Lung (tissue), 11 donors: ENCODE measurements at regions not wholly inside any gene's neighbourhood (a gene's known extent, or its start where the extent isn't known, plus 50 kb on each side); places are given as distances from the start of the nearest gene placed in this dataset.

Experiments
- ATAC-seq: fragments of 200-7000 bp; cut with Tn5 transposase; one replicate; pipeline ENCODE4 v1.9.1; 2020; ENCODE audit warnings: moderate number of reproducible peaks; ENCODE audit not compliant: insufficient read depth, low FRiP score
- DNase-seq, 3 donors: peaks; one replicate each; pipeline ENCODE4 v3.0.0-alpha.2; 2013 to 2017
- H3K27ac ChIP-seq, 2 donors: one replicate each; pipeline ENCODE4 v1.5.1; 2013; ENCODE audit warnings: mild to moderate bottlenecking in 2 of 2, moderate library complexity in 2 of 2, control low read depth in 1 of 2, inconsistent platforms in 1 of 2, low read depth in 1 of 2, low read length in 1 of 2
- H3K27me3 ChIP-seq, 3 donors: one replicate each; pipeline ENCODE4 v1.5.1; 2013; ENCODE audit warnings: low read length in 2 of 3; ENCODE audit not compliant: control insufficient read depth in 3 of 3, insufficient read depth in 3 of 3
- H3K36me3 ChIP-seq, 4 donors: one replicate each; pipeline ENCODE4 v1.5.1; 2013; ENCODE audit warnings: low read length in 4 of 4, mild to moderate bottlenecking in 1 of 4, moderate library complexity in 1 of 4; ENCODE audit not compliant: control insufficient read depth in 4 of 4, insufficient read depth in 4 of 4
- H3K4me1 ChIP-seq, 5 donors: one replicate each; pipeline ENCODE4 v1.5.1; 2013; ENCODE audit warnings: low read length in 5 of 5, mild to moderate bottlenecking in 2 of 5, moderate library complexity in 1 of 5; ENCODE audit not compliant: control insufficient read depth in 5 of 5, insufficient read depth in 5 of 5
- H3K4me3 ChIP-seq: one replicate; pipeline ENCODE4 v1.5.1; 2013; ENCODE audit warnings: mild to moderate bottlenecking, control low read depth, moderate library complexity
- H3K9ac ChIP-seq, 2 donors: one replicate each; pipeline ENCODE4 v1.5.1; 2013; ENCODE audit warnings: low read length in 2 of 2, control low read depth in 1 of 2; ENCODE audit not compliant: insufficient read depth in 1 of 2
- H3K9me3 ChIP-seq, 4 donors: one replicate each; pipeline ENCODE4 v1.5.1; 2013; ENCODE audit warnings: low read length in 3 of 4, mild to moderate bottlenecking in 1 of 4, moderate library complexity in 1 of 4; ENCODE audit not compliant: control insufficient read depth in 4 of 4, insufficient read depth in 3 of 4
- CTCF ChIP-seq: IDR thresholded peaks from 2 replicates; pipeline ENCODE4 v1.5.1; 2012; ENCODE audit warnings: mild to moderate bottlenecking; ENCODE audit errors: control extremely low read depth, extremely low read depth
- WGBS, 2 donors: extraction: QIAGEN DNeasy Blood & Tissue Kit; methylation state at CpG; one replicate each; pipeline ENCODE4 v1.1.7; 2013; 5-methylcytosine and 5-hydroxymethylcytosine counted together
- donor health status: control.
- donor health status: control.
- donor health status: Bipolar disorder and iron deficiency.
- donor health status: healthy.
- donor health status: DM: yes; HTN: yes; CAD: no.

GRCh38 chr11:69215784-69216415 lies 60.2 kb downstream of the SMIM38 start:
- WGBS, 2 donors = 80 to 83% methylated on average over 6 of the region's 6 CpGs
- H3K27me3 ChIP-seq = no peaks in the 10 kb centered on the region
- ATAC-seq (no peak), DNase-seq (no peak)
- H3K4me3 ChIP-seq = no peak overlapping the region
- peaks cover 0 to 3% (median 0%) of the 10 kb centered on the region in 4 donors for H3K9me3 ChIP-seq
- H3K4me1 ChIP-seq = peaks cover 0 to 20% (median 2%) of the 10 kb centered on the region in 5 donors
- H3K36me3 ChIP-seq = no peaks in the 10 kb centered on the region
- no peak for TF ChIP-seq CTCF
- H3K27ac ChIP-seq = no peak overlapping the region
- no peak overlapping the region for H3K9ac ChIP-seq

DNA sequence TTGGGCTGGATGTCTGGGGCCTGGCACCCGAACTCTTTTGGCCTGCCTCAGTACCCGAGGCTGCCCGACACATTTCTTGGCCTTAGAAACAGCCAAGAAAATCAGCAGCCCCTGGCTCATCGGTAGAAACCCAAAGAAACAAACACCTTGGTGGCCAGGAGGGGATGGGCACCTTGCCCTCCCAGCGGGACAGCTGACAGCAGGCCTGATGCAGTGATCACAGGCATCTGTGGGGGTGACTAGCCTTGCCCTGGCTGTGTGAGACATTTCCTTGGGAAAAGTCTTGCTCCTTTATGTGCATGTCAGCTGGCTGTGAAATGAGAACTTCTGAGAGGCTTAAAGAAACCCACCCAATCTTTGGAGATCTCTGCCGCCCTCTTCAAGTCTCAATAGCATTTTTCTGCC lies 60.9 kb downstream of the SMIM38 start:
- Histone ChIP-seq H3K36me3 (no peaks in the 10 kb centered on the region), H3K4me3 (no peak overlapping the region), H3K27me3 (no peaks in the 10 kb centered on the region), H3K9ac (no peak overlapping the region), H3K27ac (no peak overlapping the region), H3K4me1 (peaks cover 0 to 17% (median 2%) of the 10 kb centered on the region in 5 donors), H3K9me3 (peaks cover 0 to 3% (median 0%) of the 10 kb centered on the region in 4 donors)
- no peak for ATAC-seq
- no peak for TF ChIP-seq CTCF
- peak in 1 of 3 donors; percentile 50 for DNase-seq
- WGBS, 2 donors = 85 to 86% methylated on average over 6 of the region's 6 CpGs

- H3K4me3 ChIP-seq = no peak overlapping the region
- peaks cover 0 to 3% (median 0%) of the 10 kb centered on the region in 4 donors for H3K9me3 ChIP-seq
- DNase-seq (no peak), ATAC-seq (no peak)
- H3K36me3 ChIP-seq = no peaks in the 10 kb centered on the region
- H3K27me3 ChIP-seq = no peaks in the 10 kb centered on the region
- no peak for TF ChIP-seq CTCF
- no peak overlapping the region for H3K9ac ChIP-seq
- peaks cover 0 to 11% (median 2%) of the 10 kb centered on the region in 5 donors for H3K4me1 ChIP-seq
- no peak overlapping the region for H3K27ac ChIP-seq
- WGBS, 2 donors = 66 to 77% methylated on average over 9 of the region's 9 CpGs
These were observed 61.8 kb downstream of the SMIM38 start for GRCh38 chr11:69217276-69218105.
